ENCODE measurements at regions not wholly inside any gene's neighbourhood (a gene's known extent, or its start where the extent isn't known, plus 50 kb on each side); places are given as distances from the start of the nearest gene placed in this dataset.

- TF ChIP-seq PAX5 (IDR thresholded peaks at IDR 0.05; ENCODE audit: insufficient read depth, low read length, severe bottlenecking), result no peak
- TF ChIP-seq POLR2A (IDR thresholded peaks at IDR 0.05; ENCODE audit: low read depth, low read length), result no peak
- TF ChIP-seq POLR2AphosphoS5 (IDR thresholded peaks at IDR 0.05; ENCODE audit: low read depth, low read length), result no peak
- TF ChIP-seq SPI1 (IDR thresholded peaks at IDR 0.05; ENCODE audit: low read depth, low read length), result no peak
- TF ChIP-seq TAF1 (IDR thresholded peaks at IDR 0.05; ENCODE audit: low read depth, low read length), result no peak
Measured at GRCh38 chr20:12404941-12405340, 487.2 kb downstream of the BTBD3 start.

Measured in GM12891 (cell line).